GM12891 (cell line): ENCODE measurements at regions not wholly inside any gene's neighbourhood (a gene's known extent, or its start where the extent isn't known, plus 50 kb on each side); places are given as distances from the start of the nearest gene placed in this dataset.

Experiments used
- DNase-seq: peaks from one replicate; pipeline ENCODE4 v3.0.0; 2011; ENCODE audit warnings: low spot score; ENCODE audit not compliant: insufficient read length
- FAIRE-seq: peaks from 2 replicates; lab custom pipeline; 2011; peaks lifted over from hg19 to GRCh38; lab: Jason Lieb, UNC
- PAX5 ChIP-seq: IDR thresholded peaks from 2 replicates; pipeline ENCODE4 v1.6.1; 2011; ENCODE audit warnings: low read length, moderate library complexity, mild to moderate bottlenecking; ENCODE audit not compliant: insufficient read depth, severe bottlenecking
- POLR2A ChIP-seq: IDR thresholded peaks from 2 replicates; pipeline ENCODE4 v1.6.1; 2011; ENCODE audit warnings: low read depth, low read length, control low read depth
- POLR2AphosphoS5 ChIP-seq: IDR thresholded peaks from 2 replicates; pipeline ENCODE4 v1.6.1; 2011; ENCODE audit warnings: low read depth, low read length, control low read depth
- POU2F2 ChIP-seq: IDR thresholded peaks from 2 replicates; pipeline ENCODE4 v1.6.1; 2011; ENCODE audit warnings: low read depth, mild to moderate bottlenecking, control low read depth, low read length, moderate library complexity
- SPI1 ChIP-seq: IDR thresholded peaks from 2 replicates; pipeline ENCODE4 v1.6.1; 2011; ENCODE audit warnings: low read depth, low read length, control low read depth
- TAF1 ChIP-seq: IDR thresholded peaks from 2 replicates; pipeline ENCODE4 v1.6.1; 2011; ENCODE audit warnings: low read depth, low read length, control low read depth

GRCh38 chr18:39500306-39500705 lies 1934.7 kb upstream of the CELF4 start:
- no peak for FAIRE-seq
- DNase-seq: no peak
- no peak for TF ChIP-seq POU2F2
- TF ChIP-seq PAX5: no peak
- no peak for TF ChIP-seq TAF1
- no peak for TF ChIP-seq POLR2A
- no peak for TF ChIP-seq POLR2AphosphoS5
- no peak for TF ChIP-seq SPI1

- FAIRE-seq (no peak), DNase-seq (no peak)
- TF ChIP-seq POLR2A: no peak
- TF ChIP-seq POU2F2: no peak
Measured at GRCh38 chr18:39497821-39498220, 1932.2 kb upstream of the CELF4 start.

GRCh38 chr18:39496986-39497385 lies 1931.4 kb upstream of the CELF4 start:
- FAIRE-seq (no peak), DNase-seq (no peak)
- TF ChIP-seq PAX5 (no peak), POLR2AphosphoS5 (no peak), POU2F2 (no peak), SPI1 (no peak), TAF1 (no peak), POLR2A (no peak)

- DNase-seq: no peak
- no peak for FAIRE-seq
- TF ChIP-seq TAF1: no peak
- TF ChIP-seq PAX5: no peak
- TF ChIP-seq POU2F2: no peak
- TF ChIP-seq POLR2A: no peak
- TF ChIP-seq POLR2AphosphoS5: no peak
- TF ChIP-seq SPI1: no peak
Measured at GRCh38 chr18:39494211-39494896, 1928.8 kb upstream of the CELF4 start.

- DNase-seq: no peak
- FAIRE-seq: no peak
- TF ChIP-seq PAX5 (no peak), POLR2AphosphoS5 (no peak), POLR2A (no peak), TAF1 (no peak), SPI1 (no peak), POU2F2 (no peak)
Measured at GRCh38 chr18:39491408-39491807, 1925.8 kb upstream of the CELF4 start.

GRCh38 chr18:39489431-39489830 lies 1923.8 kb upstream of the CELF4 start:
- no peak for FAIRE-seq
- TF ChIP-seq POU2F2 (no peak), POLR2A (no peak), POLR2AphosphoS5 (no peak), PAX5 (no peak), TAF1 (no peak), SPI1 (no peak)

GRCh38 chr18:39487932-39488331 lies 1922.3 kb upstream of the CELF4 start:
- TF ChIP-seq POLR2AphosphoS5: no peak
- no peak for TF ChIP-seq SPI1
- TF ChIP-seq POLR2A: no peak
- no peak for TF ChIP-seq PAX5
- TF ChIP-seq TAF1: no peak
- DNase-seq (no peak), FAIRE-seq (no peak)

More at GRCh38 chr18:39489431-39489830, 1923.8 kb upstream of the CELF4 start:
- no peak for DNase-seq

GRCh38 chr18:39486268-39486667 lies 1920.7 kb upstream of the CELF4 start:
- no peak for DNase-seq
- FAIRE-seq: no peak
- no peak for TF ChIP-seq POLR2A
- TF ChIP-seq PAX5: no peak

- DNase-seq (no peak), FAIRE-seq (no peak)
- TF ChIP-seq POU2F2 (no peak), POLR2A (no peak), SPI1 (no peak), TAF1 (no peak), POLR2AphosphoS5 (no peak), PAX5 (no peak)
Measured at GRCh38 chr18:39485696-39486095, 1920.1 kb upstream of the CELF4 start.

- TF ChIP-seq POLR2AphosphoS5 (no peak), POLR2A (no peak), SPI1 (no peak), TAF1 (no peak)
- DNase-seq (no peak), FAIRE-seq (no peak)
Measured at GRCh38 chr18:39481281-39481680, 1915.7 kb upstream of the CELF4 start.

- DNase-seq (no peak), FAIRE-seq (no peak)
- TF ChIP-seq TAF1 (no peak), POLR2A (no peak), PAX5 (no peak), POU2F2 (no peak), POLR2AphosphoS5 (no peak), SPI1 (no peak)
Measured at GRCh38 chr18:39480494-39481195, 1915.0 kb upstream of the CELF4 start.

- no peak for FAIRE-seq
- no peak for TF ChIP-seq POU2F2
- DNase-seq: no peak
Measured at GRCh38 chr18:39464006-39464405, 1898.4 kb upstream of the CELF4 start.
